ENCODE measurements at regions not wholly inside any gene's neighbourhood (a gene's known extent, or its start where the extent isn't known, plus 50 kb on each side); places are given as distances from the start of the nearest gene placed in this dataset.

DNA sequence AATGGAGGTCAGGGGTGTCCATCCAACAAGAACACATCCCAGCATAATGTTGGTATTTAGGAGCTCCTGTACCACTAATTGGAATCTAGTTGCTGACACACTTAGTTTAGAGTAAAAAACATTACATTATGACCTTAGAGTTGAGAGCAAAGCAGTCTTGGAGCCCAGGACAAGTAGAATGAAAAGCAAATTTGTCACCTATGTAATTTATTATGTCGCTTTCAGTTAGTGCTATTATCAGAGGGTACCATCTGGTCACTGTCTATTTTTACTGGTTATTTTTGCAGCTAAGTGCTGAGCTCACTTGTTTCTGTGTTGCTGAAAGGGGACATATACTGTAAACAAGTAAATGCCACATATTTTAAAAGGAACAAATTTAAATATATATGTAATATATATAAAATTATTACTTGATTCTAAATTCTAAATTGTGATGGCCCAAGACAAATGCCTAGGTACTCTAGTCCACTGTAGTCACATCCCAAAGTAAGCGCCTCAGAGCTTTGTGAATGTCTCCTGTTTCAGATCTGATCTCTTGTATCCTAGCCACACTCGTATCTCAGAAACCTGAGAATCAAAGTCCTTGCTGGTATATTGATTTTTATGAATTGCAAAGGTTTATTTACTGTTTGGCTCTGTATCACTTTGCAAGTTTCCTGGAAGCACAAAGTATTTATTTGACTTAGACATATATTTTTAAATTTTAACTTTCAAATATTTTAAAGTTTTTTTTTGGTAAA, 148.6 kb upstream of the MAN1A1 start (continued):
- TF ChIP-seq, protein P1, sequence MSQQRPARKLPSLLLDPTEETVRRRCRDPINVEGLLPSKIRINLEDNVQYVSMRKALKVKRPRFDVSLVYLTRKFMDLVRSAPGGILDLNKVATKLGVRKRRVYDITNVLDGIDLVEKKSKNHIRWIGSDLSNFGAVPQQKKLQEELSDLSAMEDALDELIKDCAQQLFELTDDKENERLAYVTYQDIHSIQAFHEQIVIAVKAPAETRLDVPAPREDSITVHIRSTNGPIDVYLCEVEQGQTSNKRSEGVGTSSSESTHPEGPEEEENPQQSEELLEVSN (IDR thresholded peaks at IDR 0.05; ENCODE audit: borderline replicate concordance in 1 of 2, extremely low read depth in 1 of 2, insufficient read depth in 1 of 2, insufficient read length in 1 of 2, low read depth in 1 of 2, low read length in 1 of 2, poor library complexity in 1 of 2, severe bottlenecking in 1 of 2), result no peak
- TF ChIP-seq NFE2L1 (tag; IDR thresholded peaks at IDR 0.05; ENCODE audit: borderline replicate concordance, low read depth) (no peak), ZNF146 (CRISPR knock-in tag; IDR thresholded peaks at IDR 0.05; ENCODE audit: unreplicated experiment) (no peak), SMAD2 (IDR thresholded peaks at IDR 0.05; ENCODE audit: low read depth, low read length) (no peak), SIN3A (IDR thresholded peaks at IDR 0.05; ENCODE audit: borderline replicate concordance in 2 of 2, control insufficient read depth in 1 of 2, low read depth in 2 of 2, low read length in 2 of 2) (no peak), ZNF75A (CRISPR knock-in tag; IDR thresholded peaks at IDR 0.05) (no peak), JUND (IDR thresholded peaks at IDR 0.05; ENCODE audit: borderline replicate concordance, low read depth, low read length) (no peak), JUND (tag; IDR thresholded peaks at IDR 0.05; ENCODE audit: borderline replicate concordance, low read depth, low read length) (peak; percentile 13; the same call in 1 of the 3 replicates), HCFC1 (IDR thresholded peaks at IDR 0.05; ENCODE audit: low read depth, low read length) (no peak), KHSRP (IDR thresholded peaks at IDR 0.05) (no peak), ZHX1 (conservative IDR thresholded peaks at IDR 0.05; ENCODE audit: low read length) (no peak), MEIS2 (IDR thresholded peaks at IDR 0.05; ENCODE audit: partially characterized antibody) (peak; percentile 97), FOXP1 (CRISPR knock-in tag; IDR thresholded peaks at IDR 0.05) (no peak), TGIF2 (CRISPR knock-in tag; IDR thresholded peaks at IDR 0.05) (no peak), KLF1 (tag; IDR thresholded peaks at IDR 0.05) (no peak), BDP1 (IDR thresholded peaks at IDR 0.05; ENCODE audit: insufficient read depth, insufficient read length) (no peak), FOSL1 (tag; conservative IDR thresholded peaks at IDR 0.05) (no peak), POLR2A (conservative IDR thresholded peaks at IDR 0.05) (no peak), TEAD4 (IDR thresholded peaks at IDR 0.05; ENCODE audit: low read length) (peak; percentile 61), TEAD4 (CRISPR knock-in tag; IDR thresholded peaks at IDR 0.05; ENCODE audit: borderline replicate concordance) (no peak), KAT7 (CRISPR knock-in tag; IDR thresholded peaks at IDR 0.05; ENCODE audit: borderline replicate concordance) (no peak), SRF (CRISPR knock-in tag; IDR thresholded peaks at IDR 0.05) (no peak), ZNF140 (CRISPR knock-in tag; IDR thresholded peaks at IDR 0.05) (no peak), FOXJ3 (CRISPR knock-in tag; IDR thresholded peaks at IDR 0.05) (no peak), SMC3 (conservative IDR thresholded peaks at IDR 0.05; ENCODE audit: insufficient read depth, low read depth, low read length) (no peak)
- TF ChIP-seq, protein P2, sequence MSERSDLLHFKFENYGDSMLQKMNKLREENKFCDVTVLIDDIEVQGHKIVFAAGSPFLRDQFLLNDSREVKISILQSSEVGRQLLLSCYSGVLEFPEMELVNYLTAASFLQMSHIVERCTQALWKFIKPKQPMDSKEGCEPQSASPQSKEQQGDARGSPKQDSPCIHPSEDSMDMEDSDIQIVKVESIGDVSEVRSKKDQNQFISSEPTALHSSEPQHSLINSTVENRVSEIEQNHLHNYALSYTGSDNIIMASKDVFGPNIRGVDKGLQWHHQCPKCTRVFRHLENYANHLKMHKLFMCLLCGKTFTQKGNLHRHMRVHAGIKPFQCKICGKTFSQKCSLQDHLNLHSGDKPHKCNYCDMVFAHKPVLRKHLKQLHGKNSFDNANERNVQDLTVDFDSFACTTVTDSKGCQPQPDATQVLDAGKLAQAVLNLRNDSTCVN (CRISPR knock-in tag; IDR thresholded peaks at IDR 0.05), result no peak
